GM12872 (cell line): ENCODE measurements at regions not wholly inside any gene's neighbourhood (a gene's known extent, or its start where the extent isn't known, plus 50 kb on each side); places are given as distances from the start of the nearest gene placed in this dataset.

Source experiments
- TF ChIP-seq, protein P1 (sequence below): IDR thresholded peaks from 3 replicates; pipeline ENCODE4 v1.5.1; 2011; ENCODE audit warnings: low read depth, mild to moderate bottlenecking, low read length, moderate library complexity; ENCODE audit not compliant: insufficient read depth

GRCh38 chr2:176415174-176415895 is 146.1 kb downstream of the MTX2 start:
- TF ChIP-seq, protein P1, sequence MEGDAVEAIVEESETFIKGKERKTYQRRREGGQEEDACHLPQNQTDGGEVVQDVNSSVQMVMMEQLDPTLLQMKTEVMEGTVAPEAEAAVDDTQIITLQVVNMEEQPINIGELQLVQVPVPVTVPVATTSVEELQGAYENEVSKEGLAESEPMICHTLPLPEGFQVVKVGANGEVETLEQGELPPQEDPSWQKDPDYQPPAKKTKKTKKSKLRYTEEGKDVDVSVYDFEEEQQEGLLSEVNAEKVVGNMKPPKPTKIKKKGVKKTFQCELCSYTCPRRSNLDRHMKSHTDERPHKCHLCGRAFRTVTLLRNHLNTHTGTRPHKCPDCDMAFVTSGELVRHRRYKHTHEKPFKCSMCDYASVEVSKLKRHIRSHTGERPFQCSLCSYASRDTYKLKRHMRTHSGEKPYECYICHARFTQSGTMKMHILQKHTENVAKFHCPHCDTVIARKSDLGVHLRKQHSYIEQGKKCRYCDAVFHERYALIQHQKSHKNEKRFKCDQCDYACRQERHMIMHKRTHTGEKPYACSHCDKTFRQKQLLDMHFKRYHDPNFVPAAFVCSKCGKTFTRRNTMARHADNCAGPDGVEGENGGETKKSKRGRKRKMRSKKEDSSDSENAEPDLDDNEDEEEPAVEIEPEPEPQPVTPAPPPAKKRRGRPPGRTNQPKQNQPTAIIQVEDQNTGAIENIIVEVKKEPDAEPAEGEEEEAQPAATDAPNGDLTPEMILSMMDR, result no peak

- TF ChIP-seq, protein P1, result no peak
These were observed 146.8 kb downstream of the MTX2 start for GRCh38 chr2:176415937-176416499.

- TF ChIP-seq, protein P1, result no peak
These were observed 149.5 kb downstream of the MTX2 start for GRCh38 chr2:176418768-176419167.

DNA sequence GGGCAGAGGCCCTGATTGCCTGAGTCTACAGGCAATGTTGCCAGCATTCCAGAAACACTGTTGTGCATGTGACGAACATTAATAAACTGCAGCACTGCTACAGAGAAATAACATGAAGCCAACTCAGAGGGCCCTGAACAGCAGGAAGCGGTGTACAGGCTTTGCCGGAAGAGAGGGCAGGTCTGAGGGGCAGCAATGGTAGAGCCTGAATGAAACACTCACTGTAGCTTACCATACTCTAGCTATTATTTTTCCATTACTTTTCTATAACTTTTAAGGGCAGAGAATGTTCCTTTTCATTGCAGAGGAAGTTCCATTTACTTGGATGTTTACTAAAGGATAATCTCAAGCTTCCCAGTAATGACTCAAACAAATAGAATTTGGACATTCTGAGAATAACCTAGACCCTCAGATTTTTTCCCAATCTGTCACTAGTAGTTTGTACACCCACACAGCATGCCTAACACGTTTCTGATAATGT is 150.4 kb downstream of the MTX2 start:
- TF ChIP-seq, protein P1, result no peak

DNA sequence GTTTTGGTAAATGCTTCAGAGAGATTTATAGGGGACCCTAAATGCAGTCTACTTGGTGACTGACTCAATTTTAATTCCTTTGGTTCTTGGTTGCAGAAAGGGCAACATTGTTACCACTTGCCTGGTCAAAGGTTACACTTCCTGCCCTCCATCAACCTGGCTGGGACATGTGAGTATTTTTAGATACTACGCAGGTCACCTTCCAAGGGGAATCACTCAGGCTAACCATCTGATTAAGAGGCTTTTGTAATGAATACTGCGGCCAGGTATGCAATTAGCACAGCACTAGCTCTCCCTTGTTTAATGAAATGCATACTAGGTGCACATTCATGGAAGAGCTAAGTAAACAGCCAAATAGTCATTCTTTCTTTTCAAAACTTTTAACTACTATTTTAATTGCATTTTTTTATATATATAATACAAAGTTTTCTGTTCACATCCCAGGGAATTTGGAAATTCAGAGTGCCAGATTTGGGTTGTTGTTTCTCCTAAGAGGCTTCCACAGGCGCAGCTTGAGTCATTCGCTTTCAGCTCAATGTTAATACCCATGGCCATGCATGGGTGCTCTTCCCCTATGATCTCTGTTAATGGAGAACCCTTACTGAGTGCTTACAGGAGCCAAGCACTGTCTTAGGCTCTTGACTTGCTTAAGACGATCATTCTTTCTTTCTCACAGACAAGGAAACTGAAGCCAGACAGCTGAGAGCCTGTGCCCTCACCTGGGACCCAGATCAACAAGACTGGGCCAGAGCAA is 152.2 kb downstream of the MTX2 start:
- TF ChIP-seq, protein P1, result no peak

DNA sequence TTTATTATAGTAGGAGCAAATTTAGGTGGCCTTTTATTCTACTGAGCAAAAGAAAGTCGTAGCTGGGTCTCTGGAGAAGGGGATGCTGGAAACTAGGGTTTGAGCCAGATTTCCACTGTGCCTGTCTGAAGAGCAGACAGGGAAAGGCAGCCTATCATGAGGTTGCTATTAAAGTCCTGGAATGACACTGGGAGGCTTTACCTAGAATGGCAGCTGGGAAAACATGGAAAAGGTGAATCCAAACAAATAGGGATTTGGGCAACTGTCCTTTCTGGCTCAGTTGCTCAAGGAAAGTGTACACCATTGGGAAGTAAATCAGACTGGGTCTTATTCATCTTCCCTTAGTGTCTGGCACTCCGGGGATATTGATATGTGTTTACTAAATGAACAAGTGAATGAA is 154.6 kb downstream of the MTX2 start:
- TF ChIP-seq, protein P1, result no peak

DNA sequence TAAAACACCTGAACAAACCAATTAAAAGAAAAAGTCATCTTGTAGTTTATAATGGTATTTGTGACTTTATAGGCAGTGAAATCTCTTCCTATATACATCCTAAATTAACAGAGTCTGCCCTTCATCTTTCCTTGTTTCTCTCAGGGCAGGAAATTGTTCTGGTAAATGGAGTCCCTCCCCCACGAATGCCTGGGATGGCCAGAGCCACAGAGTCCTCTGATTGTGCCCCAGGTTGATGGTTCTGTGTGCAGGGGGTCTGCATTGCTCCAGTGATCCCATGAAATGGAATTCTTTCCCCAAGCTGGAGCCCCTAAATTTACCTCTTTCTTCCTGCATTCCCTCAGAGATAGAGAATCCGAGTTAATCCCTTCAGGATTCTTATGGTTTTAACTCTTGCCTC is 155.5 kb downstream of the MTX2 start:
- TF ChIP-seq, protein P1, result no peak
